ENCODE measurements at regions not wholly inside any gene's neighbourhood (a gene's known extent, or its start where the extent isn't known, plus 50 kb on each side); places are given as distances from the start of the nearest gene placed in this dataset.
"Not testable (repeated sequence)": the region's sequence is repeated elsewhere in the genome, so short reads cannot be mapped to it uniquely, and the experiment has no call there.

DNA sequence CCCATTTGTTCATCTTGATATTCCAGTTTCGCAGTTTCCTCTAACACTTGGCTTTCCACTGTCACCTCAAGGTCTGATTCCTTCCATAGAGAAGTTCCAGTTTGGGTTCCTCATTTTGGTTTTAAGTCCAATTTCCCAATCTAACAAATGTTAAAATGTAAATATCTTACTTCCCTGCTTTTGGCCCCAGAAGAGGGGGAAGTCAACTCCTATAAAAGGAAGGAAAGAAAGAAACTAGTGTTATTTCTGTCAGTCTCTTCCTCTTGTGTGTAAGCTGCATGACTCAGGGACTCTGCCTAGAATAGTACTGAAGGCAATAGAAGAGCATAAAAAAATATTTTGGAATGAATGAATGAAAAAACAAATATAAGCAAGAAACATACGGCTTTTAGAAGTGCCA is 127.5 kb upstream of the CCNG1 start:
- DNase-seq: no peak

DNA sequence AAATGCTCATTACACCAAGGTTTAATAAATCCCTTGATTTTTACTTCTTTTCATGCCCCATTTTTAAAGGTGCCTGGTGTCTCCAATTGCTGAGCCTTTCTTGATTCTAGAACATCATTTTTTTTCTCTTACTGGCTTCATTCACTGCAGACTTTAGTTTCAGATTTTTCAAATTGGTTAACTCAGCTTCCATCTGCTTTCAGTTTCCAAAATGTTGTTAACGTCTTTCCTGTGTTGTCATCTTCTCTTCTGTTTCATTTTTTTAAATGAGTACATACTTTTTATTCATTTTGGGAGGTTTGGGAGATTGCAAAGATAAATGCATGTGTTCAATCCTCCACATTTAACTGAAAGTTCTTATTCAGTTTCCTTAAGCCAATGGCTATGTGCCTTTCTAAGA is 126.4 kb upstream of the CCNG1 start:
- no peak for DNase-seq

DNA sequence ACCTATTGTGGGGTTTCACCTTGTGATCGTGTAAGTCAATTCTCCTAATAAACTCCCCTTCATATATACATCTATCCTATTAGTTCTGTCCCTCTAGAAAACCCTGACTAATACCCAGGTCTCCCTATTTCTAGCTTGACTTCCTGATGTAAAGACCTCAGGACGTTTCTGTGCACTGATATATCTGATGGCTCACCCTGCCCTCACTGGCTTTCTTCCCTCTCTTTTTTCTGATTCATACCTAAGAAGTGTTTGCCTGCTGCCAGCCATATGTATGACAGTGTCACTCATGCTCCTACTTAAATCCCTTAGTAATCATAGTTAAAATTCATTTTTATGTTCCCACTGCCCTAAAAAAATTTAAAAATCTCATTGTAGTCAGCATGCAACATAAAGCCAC is 124.8 kb upstream of the CCNG1 start:
- DNase-seq: no peak

DNA sequence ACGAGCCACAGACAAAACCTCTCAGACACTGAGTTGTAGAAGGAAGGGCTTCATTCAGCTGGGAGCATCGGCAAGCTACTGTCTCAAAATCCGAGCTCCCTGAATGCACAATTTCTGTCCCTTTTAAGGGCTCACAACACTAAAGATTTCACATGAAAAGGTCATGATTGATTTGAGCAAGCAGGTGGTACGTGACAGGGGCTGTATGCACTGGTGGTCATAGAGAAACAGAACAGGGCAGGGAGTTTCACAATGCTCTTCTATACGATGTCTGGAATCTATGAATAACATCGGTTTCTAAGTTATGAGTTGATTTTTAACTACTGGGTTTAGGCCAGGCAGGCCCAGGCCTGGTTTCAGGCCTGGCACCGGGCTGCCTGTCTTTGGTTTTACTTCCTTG is 124.3 kb upstream of the CCNG1 start:
- DNase-seq: not testable (repeated sequence)

DNA sequence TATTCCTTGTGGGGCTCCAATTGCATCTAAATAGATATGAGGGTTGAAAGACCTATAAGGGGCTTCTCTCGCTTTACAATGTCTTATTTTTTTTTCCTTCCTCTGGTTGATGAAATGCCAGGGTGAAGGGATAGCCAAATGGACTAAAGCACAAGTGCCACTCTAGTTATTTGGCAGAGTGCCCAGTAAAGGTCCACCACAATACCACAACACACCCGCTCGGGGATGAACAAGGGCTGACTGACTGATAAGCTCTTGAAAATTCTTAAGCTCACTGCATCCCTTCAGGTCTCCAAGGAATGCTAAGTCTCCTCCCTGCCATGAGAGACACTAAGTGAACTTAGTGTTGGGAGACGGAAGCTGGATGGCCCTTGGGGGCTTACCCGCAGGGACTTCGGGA is 121.0 kb upstream of the CCNG1 start:
- not testable (repeated sequence) for DNase-seq

DNA sequence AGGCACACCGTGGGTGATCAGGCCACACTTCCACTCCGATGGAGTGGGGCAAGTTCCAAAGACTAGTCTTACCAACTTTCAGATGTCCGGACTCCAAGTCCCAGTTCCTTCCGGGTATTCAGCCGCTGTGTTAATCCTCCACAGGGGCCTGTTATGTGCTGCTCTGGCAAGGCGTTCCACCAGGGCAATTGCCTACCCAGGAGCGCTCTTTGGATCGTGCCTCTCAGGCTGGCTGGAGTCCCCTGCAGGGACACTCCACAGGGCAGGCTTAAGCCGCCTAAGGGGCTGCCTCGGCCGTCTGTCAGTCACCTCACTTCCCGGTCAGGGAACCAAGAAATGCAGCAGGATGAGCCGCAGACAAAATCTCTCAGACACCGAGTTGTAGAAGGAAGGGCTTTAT is 118.7 kb upstream of the CCNG1 start:
- DNase-seq: no peak

DNA sequence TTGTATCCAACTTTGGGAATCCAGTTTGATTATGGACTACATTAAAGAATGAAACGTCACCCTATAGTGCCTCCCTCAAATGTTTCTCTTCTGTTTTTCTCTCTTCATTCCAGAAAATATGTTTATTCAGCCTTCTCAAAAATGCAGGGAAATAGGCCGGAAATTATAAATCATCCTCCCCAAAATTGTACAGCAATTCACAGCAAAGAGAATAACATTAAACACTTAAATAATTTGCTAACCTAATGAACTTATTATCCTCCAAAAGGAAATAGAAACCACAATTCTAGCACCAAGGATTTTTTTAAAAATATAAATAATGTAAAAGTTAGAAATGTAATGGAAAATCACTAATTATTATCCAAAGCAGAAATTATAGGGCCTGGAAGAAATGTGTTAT is 115.9 kb upstream of the CCNG1 start:
- DNase-seq: no peak

DNA sequence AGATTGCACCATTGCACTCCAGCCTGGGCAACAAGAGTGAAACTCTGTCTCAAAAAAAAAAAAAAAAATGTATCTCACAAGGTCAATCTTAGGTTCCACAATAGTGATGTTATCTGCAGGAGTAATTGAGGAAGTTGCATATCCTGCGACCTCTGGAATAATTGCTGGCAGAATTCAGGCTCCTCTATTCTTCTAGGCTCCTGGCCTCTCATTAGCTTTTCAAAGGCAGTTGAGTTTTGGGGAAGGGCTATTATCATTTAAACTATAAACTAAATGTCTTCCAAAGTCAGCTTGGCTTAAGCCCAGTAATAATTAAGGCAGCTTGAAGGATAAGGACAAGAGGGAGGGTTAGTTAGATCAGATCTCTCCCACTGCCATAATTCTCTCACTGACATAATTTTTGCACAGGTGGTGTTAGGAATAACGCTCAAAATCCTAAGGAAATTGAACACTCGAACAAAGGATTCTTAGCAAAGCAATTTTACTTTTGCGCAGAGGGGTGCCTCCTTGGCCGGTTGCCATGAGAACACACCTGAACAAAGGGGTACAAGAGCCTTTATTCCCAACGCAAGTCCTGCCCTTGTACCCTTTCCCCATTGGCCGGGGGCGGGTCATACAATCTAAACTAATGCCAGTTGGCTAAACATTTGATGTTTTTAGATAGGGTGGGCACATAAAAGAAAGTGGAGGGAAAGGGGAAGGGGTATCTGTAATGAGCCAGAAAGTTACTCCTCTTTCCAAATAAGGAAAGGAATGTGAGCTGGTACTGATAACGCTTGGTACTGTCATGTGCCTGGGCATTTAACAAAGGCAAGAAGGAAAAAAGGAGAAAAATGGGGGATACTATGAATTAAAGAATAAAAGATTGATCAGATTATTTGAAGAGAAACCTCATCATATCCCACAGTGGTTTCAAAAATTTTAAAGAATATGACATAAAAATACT is 106.4 kb upstream of the CCNG1 start:
- no peak for DNase-seq

DNA sequence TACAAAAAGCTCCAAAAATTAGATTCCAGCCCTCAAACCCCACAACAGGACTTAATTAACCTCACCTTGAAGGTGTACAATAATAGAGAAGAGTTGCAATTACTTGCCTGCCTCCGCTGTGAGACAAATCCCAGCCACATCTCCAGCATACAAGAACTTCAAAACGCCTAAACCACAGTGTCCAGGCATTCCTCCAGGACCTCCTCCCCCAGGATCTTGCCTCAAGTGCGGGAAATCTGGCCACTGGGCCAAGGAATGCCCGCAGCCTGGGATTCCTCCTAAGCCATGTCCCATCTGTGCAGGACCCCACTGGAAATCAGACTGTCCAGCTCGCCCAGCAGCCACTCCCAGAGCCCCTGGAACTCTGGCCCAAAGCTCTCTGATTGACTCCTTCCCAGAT is 101.3 kb upstream of the CCNG1 start:
- not testable (repeated sequence) for DNase-seq

DNA sequence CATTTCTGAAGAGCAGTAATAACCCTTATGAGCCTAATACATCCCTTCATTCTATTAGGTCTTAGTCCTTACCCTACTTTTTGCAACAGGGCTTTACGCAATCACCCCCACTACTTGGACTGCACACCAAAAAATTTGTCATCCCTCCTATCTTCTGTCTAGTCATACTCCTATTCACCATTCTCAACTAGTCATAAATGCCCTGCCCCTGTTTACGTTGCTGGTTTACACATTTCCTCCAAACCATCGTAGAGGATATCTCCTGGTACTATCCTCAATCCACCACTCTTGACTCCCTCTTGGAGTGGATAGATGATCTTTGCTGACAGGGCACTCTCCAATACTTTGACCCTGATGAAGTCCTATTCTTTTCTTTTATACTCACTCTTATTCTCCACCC is 98.2 kb upstream of the CCNG1 start:
- DNase-seq: no peak

DNA sequence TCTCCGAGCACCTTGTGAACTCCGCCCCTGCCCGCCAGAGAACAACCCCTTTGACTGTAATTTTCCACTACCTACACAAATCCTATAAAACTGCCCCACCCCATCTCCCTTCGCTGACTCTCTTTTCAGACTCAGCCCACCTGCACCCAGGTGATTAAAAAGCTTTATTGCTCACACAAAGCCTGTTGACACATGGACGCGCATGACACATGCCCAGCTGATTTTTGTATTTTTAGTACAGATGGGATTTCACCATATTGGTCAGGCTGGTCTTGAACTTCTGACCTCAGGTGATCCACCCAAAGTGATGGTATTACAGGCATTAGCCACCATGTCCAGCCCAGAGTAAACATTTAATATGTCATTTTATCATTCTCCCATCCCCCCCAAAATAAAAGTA is 97.0 kb upstream of the CCNG1 start:
- not testable (repeated sequence) for DNase-seq

DNA sequence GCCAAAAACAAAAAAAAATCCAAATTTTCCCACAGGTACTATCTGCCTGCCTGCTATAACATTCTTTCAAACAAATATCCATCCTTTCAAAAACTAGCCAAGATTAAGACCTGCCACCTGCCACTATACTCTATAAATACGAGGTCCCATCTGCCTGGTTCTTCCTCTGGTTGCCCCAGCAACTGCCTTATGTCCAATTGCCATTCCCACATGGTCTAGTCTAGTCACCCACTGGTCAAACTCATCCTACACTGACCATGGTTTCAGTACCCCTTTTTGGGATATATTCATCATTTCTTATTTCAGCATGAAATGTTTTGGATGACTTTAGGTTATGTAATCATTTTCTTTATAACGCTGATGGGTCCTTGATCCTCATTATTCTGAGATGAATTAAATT is 95.1 kb upstream of the CCNG1 start:
- no peak for DNase-seq

DNA sequence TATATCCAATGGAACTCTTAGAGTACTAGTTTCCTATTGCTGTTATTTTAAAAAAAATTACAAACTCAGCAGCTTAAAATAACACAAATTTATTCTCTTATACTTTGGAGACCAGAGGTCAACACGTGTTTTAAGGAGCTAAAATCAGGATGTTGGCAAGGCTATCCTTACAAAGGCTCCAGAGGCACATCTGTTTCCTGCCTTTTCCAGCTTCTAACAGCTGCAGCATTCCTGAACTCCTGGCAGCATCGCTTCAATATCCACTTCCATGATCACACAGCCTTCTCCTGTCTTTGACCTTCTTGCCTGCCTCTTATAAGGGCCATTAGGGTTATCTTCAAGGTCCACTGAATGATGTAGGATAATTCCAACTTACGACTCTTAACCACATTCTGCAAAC is 92.2 kb upstream of the CCNG1 start:
- DNase-seq: no peak

DNA sequence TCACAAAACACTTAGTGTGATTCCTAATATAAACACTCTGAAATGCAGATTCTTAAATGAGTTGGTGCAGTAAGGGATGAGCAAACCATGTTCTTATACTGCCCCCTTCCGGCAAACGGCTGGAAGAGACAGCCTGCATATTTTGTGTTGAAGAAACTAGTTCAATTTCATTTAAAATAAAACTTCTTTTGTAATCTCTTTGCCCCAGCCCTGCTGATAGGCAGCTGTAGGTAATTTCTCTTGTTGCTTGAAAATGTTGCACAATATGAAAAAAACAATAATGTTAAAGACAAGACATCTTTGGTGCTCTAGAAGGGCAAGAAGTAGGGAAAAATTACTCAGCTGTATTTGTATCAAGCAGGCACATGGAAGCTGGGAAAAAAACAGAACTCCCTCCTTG is 89.7 kb upstream of the CCNG1 start:
- peak; percentile 70 for DNase-seq

DNA sequence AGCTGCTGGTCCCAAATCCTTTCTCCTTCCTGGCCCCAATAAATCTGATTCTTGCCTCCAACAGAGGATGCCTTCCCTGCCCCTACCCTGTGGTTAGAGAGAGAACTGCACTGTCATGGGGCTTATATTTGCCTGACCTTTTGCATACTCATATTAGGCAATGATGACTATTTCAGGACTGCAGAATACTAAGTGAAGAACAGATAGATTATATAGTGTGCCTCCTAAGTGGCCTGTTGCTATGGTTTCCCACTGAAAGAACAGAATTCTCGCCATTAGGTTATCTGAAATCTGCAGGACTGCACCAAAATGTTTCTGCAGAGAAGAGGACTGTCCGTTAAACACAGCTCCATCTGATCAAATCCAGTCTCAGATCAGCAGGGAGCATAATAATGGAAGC is 87.3 kb upstream of the CCNG1 start:
- no peak for DNase-seq

DNA sequence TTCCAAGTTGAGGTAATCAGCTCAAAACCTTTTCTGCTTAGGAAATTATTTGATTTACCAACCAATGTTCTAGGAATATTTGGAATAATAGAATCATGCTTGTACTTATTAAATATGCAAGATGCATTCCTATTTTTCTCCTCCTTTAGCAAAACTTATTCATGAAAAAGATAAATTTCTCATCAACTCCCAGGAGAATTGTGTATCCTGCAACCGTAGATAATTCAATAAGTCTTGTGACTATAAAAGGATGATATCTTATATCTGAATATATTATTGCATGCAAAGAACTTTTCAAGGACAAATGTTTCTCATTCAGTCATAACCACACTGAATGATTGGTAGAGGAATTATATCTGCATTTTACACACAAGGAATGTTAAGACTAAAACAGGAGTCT is 84.9 kb upstream of the CCNG1 start:
- no peak for DNase-seq

DNA sequence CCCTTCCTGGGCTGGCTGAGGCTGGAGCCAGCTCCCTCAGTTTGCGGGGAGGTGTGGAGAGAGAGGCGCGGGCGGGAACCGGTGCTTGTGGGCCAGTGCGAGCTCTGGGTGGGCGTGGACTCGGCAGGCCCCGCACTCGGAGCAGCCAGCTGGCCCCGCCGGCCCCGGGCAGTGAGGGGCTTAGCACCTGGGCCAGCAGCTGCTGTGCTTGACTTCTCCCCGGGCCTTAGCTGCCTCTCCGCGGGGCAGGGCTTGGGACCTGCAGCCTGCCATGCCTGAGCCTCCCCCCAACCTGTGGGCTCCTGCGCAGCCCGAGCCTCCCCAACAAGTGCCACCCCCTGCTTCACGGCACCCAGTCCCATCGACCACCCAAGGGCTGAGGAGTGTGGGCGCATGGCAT is 81.6 kb upstream of the CCNG1 start:
- DNase-seq: not testable (repeated sequence)

DNA sequence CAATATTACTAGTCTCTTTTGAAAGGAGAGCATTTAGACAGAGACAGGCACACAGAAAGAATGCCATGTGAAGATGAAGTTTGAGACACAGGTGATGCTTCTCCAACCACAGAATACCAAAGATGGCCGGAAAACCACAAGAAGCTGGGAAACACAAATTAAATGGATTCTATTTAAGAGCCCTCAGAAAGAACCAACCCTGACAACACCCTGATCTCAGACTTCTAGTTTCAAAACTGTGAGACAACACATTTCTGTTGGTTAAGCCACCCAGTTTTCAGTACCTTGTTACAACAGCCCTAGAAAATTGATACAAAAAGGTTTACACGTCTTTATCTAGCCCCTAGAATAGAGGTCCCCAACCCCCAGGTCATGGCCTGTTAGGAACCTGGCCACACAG is 79.8 kb upstream of the CCNG1 start:
- no peak for DNase-seq

DNA sequence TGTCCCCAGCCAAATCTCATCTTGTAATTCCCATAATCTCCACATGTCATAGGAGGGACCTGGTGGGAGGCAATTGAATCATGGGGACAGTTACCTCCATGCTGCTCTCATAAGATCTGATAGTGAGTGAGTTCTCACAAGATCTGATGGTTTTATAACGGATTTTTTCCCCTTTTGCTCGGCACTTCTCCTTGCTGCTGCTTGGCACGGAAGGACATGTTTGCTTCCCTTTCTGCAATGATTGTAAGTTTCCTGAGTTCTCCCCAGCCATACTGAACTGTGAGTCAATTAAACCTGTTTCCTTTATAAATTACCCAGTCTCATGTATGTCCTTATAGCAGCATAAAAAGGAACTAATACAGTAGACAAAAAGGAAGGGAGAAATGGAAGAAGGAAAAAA is 76.7 kb upstream of the CCNG1 start:
- DNase-seq: no peak

DNA sequence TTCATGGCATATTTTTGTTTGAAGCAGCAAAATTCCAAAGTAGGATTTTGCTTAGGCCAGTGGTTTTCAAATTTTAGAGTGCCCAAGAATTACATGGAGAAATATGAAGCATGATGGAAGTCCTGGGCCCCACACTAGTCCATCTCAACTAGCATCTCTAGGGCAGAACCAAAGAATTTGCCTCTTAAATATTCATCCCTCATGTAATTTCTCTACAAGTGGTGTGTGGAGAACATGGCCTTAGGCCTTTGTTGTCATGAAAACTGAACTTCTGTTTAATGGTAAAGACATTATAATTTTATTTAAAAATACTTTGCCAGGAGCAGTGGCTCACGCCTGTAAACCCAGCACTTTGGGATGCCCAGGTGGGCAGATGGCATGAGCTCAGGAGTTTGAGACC is 75.9 kb upstream of the CCNG1 start:
- no peak for DNase-seq

DNA sequence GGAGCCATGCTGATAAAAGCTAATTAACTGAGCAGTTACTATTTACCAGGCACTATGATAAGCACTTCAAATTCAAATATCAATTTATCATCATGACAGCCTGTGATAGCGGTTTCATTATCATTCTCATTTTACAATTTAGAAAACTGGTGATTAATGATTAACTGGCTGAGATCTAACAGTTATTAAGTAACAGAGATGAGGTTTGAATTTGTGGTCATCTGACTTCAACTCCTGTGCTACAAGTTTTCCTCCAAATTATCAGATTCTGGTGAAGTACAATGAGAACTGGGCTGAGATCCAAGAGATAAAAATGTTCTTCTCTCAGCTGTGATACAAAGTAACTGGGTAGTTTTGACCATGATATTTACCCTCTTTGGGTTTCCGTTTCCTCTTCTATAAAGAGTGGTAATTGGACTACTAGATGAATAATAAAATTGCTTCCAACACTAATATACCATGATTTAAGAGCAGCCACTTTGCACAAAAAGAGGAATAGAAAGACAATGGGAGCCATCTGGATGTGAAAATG is 74.5 kb upstream of the CCNG1 start:
- DNase-seq: no peak

DNA sequence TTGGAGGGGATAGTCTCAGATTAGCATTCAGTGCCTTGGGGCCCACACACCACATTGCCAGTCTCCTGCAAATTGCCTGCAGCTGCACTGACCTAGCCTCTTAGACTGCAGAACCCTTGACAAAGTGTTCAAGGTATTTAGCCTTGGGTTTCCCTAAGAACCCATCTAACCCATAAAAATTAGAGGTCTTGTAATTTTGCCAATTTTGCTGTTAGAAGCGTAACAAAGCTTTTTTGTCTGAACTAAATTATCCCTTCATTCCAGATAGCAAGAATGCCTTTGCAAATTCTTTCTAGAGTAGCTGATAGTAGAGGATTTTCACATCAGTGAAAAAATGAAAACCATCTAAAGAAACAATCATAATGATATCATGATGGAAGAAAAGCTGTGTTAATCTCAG is 74.0 kb upstream of the CCNG1 start:
- DNase-seq: no peak

DNA sequence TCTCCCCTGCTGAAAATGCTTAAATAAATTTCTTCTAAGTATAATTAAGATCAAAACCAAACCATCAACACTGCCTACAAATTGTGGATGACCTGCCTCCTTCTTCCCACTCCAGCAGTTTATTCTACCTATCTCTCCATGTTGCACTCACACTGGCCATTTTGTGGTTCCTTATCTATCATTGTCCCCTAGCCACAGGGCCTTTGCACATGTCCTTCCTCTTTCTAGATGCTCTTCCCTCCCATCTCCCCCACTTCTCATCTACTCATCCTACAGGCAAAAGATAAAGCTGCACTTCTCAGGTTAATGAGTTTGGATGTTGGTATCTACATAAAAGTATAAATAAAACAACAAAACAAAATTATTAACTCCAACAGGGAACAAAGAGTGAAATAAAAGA is 70.6 kb upstream of the CCNG1 start:
- DNase-seq: no peak

DNA sequence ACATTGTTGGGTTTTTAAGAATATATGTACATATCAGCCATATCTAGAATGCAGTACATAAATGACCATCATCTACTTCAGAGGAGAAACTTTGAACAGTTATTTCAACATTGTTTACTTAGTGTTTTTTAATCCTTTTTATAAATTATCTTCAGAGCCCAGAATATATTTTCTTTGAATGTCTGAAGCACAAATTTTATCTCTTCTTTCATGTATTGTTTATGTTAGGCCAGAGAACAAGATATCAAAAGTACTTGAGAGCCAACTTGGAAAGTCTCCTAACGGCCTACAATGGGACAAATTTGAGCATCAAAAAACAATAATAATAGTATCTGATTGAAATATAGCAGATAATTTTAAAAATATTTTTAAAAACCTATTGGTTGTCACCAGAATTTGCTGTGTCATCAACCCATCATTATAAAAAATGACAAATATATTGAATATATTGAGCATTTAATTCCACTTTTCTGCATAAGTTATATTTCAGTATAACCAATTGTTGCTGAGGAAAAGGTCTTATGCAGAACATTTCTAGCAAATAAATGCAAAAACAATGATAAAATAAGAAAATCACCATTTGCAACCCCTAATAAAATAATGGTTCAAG is 67.5 kb upstream of the CCNG1 start:
- DNase-seq: no peak
